Activated CD4-positive, CD25-positive, alpha-beta regulatory T cell (primary cell): ENCODE measurements at regions not wholly inside any gene's neighbourhood (a gene's known extent, or its start where the extent isn't known, plus 50 kb on each side); places are given as distances from the start of the nearest gene placed in this dataset.
"Not testable (repeated sequence)": the region's sequence is repeated elsewhere in the genome, so short reads cannot be mapped to it uniquely, and the experiment has no call there.

Experiments used
- DNase-seq, 4 experiments: peaks; one replicate each; lab custom pipeline; 2025; lab: John Stamatoyannopoulos, UW

DNA sequence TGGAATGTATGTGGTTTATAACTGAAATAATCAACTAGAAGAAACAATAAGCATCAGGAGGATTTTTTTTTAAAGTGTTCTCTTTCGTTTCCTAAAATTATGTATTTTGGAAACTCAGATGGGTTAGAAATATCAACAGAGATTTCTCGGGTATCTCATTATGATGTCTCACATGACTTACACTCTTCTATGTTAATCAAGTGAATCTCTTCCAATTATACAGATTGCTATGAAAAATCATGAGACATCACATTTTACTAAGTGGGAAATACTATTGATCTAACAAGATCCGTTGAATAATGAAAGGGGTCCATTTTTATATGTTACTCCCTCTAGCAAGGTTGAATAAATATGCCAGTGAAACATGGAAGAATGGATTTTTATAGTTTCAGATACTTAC lies 54.7 kb upstream of the NRIP1 start:
- DNase-seq, result no peak

DNA sequence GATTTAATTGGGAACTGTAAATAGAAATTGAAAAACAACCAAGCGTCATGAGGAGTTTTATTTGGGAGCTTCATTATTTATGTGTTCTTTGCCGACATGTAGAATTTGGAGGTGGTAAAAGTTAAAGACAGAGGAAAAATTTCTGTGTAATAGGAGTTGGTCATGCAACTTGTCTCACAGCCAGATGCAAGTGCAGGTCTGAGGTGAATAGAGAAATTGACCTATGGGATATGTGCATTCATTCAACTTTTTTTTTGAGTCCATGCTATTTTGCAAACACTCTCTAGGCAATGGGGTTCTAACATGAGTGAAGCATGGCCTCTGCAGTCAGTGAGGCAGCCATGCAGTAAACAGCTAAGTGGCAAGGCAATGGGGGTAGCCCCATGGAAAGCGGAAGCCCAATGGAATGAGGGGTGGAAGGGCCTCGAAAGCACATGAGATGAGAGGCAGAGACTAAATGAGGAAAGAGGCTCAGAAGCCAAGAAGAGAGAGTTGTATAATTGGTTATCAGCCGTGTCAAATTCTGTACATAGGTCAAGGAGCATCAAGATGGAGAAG lies 56.4 kb upstream of the NRIP1 start:
- no peak for DNase-seq

GRCh38 chr21:15121655-15122120 lies 56.9 kb upstream of the NRIP1 start:
- no peak for DNase-seq

DNA sequence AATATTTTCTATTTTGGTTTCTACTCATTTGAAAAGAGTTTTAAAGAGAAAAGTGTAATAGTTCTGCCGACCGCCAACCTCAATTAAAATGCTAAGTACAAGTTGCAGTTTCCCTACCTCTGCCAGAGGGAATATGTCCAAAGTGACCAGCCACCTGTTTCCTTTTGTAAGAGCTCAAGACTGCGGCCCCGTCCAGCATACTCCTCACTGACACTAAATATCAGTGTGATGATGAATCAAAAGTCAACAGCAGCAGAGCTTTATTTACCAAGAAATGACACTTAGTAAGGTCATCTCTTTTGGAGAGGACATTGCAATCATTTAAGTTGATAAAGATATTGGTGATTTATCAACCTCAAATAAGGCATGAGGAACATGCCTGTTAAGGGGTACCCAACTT lies 57.4 kb upstream of the NRIP1 start:
- no peak for DNase-seq

- DNase-seq, result no peak
Measured at GRCh38 chr21:15124731-15125130, 59.9 kb upstream of the NRIP1 start.

DNA sequence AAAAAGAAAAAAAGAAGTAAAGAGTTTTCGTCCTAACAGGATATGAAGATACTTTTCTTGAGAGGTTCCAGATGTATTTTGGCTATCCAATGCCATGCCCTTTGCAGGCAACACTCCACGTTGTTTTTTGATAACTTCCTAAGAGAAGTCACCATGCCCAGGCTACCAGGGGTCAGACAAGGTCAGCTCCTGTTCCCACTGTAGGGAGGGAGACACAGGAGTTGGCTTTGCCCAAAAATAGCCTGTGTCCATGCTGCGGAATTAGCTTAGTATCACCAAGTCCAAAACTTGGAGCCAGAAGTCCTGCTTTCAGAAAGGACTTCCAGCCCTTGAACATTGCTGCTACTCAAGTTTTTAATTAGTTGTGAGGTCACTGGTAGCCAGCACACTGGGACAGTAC lies 62.1 kb upstream of the NRIP1 start:
- no peak for DNase-seq

DNA sequence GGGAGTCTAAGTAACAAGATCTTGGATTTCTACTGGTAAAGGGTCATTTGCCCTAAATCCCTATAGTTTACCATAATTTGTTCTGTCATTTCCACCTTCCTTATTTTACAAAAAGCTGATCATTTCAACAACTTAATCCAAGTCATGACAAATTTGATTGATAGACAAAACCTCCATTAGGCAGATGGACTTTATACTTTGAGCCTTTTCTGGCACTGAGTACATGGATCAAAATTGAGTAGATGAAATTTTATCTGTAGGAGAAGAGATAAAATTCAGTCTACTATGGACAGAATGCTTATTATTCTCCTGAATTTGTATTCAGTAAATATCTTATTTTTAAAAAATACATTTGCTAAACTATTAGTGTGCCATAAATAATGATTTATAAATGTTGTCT lies 62.6 kb upstream of the NRIP1 start:
- no peak for DNase-seq

GRCh38 chr21:15128267-15128666 lies 63.5 kb upstream of the NRIP1 start:
- no peak for DNase-seq

DNA sequence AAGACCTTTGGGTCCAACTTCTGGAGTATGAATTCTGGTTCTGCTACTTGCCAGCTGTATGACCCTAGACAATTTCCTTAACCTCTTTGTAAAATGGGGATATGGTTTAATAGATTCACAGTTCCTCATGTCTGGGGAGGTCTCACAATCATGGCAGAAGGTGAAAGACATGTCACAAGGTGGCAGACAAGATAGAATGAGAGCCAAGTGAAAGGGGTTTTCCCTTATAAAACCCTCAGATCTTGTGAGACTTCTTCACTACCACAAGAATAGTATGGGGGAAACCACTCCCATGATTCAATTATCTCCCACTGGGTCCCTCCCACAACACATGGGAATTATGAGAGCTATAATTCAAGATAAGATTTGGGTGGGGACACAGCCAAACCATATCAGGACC lies 63.9 kb upstream of the NRIP1 start:
- not testable (repeated sequence) for DNase-seq

- no peak for DNase-seq
Measured at GRCh38 chr21:15130326-15130725, 65.5 kb upstream of the NRIP1 start.

DNA sequence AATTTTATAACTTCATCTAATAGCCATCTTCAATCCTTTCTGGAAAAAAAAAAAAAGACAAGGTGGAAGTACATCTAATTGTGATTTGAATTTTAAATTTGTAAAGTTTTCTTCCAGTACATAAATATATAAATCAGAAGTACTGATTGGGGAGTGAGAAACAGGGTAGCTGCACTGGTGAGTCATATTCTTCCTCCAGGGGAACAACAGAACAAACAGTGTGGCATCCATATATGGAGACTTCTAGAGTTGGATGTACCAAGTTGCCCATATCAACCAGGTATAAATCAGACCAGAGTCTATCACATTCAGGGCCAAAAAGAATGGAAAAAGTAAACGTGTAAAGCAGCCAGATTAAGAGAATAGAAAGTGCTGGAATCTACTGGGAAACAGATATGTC lies 66.0 kb upstream of the NRIP1 start:
- no peak for DNase-seq

DNA sequence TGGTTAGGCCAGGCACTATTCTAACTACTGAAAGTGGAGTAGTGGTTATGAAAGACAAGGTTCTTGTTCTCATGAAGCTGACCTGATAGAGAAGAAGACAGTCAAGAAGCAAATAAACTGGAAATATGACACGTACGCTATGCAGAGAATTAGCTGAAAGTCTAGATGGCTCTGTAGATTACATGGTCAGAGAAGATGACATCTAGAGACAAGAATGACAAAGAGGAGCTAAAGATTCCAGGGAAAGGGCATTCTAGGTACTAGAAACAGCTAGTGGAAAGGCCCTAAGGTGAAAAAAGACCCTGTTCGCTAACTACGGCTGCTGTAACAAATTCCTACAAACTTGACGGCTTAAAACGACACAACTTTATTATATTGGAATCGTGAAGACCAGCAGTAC lies 68.0 kb upstream of the NRIP1 start:
- no peak for DNase-seq

DNA sequence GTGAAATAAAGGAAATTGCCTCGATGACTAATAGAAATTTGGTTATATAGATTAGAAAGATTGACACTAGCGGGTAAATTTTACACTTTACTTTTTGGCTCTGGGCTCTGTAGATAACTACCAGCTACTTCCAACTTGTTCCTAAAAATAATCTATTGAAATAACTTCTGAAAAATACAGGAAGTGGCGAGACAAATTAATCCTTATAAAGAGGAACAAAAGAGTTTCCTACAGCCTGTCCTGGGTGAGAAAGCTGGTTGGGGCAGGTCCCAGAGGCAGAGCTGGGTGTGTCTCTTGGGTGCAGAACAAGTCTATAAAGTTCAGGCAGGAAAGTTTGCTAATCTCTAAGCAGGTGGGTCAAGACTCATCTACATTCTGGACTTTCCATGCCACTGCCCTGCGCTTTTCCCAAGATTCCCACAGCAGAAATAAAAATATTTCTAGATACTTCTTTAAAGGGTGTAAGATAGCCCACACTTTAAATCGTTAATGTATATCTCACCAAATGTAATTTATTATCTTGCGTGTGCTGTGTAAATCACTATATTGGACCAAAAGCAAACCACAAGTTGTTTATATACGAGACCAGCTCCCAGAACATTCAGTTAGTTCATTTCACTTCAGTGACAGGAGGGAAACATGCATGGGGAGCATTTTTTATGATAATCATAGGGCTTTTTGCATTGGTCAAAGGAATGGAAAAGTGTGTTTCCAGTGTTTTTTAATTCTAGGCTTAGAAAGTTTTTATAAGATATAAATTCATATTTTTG lies 70.1 kb upstream of the NRIP1 start:
- DNase-seq, result no peak

- DNase-seq, result no peak
Measured at GRCh38 chr21:15135867-15136629, 71.2 kb upstream of the NRIP1 start.

DNA sequence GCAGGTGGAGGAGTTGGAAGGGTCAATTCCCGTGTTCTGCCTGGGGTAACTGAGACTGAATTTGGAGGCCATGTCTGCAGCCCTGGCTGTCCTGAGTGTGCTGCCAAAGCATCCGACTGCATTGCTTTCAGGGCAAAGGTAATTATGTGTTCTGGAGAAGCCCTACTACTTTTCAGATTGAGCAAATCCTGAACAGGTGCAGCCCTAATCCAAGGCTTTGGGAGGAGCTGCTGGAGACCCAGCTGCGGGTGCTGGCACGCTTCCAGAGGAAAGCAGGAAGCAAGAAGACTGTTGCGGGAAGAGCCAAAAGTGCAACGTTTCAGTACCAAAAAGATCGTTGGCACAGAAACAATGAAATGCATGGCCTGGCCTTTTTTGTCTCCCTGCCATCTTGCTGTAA lies 73.7 kb upstream of the NRIP1 start:
- DNase-seq, result no peak

GRCh38 chr21:15139898-15140297 lies 75.1 kb upstream of the NRIP1 start:
- DNase-seq, result no peak

DNA sequence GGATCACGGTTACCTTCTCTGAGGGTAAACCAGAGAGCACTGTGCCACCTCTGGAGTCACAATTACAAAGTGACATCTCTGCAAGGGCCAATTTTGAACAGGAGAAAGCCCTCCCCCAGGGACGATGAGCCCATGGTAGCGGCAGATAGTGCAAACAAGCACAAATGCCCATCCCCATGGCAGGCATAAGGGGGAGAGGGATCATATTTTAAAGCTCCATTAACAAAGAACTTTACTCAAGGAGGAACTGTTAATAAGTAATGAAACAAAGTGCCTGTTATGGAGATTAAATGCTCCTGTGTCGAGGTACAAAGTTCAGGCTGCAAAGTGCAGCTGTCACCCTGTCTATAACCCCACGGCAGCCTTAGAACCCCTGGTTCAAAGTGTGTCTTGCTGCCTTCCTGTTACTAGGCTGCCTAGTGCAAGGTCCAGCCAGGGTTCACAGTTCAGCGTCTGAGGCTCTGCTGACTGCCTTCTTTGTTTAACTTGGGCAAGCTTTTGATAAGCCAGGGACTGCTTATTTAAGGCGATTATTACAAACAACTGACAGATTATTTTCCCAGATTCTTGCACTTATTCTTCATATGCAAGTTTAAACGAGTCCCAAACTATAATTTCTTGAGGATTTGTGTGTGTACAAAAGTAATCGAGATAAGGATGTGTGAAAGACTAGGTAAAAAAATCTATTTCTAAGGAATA lies 75.7 kb upstream of the NRIP1 start:
- DNase-seq, result no peak

- DNase-seq, result no peak
Measured at GRCh38 chr21:15141261-15141970, 76.6 kb upstream of the NRIP1 start.

GRCh38 chr21:15144026-15144425 lies 79.2 kb upstream of the NRIP1 start:
- DNase-seq, result no peak

GRCh38 chr21:15148437-15148836 lies 83.6 kb upstream of the NRIP1 start:
- DNase-seq, result no peak

DNA sequence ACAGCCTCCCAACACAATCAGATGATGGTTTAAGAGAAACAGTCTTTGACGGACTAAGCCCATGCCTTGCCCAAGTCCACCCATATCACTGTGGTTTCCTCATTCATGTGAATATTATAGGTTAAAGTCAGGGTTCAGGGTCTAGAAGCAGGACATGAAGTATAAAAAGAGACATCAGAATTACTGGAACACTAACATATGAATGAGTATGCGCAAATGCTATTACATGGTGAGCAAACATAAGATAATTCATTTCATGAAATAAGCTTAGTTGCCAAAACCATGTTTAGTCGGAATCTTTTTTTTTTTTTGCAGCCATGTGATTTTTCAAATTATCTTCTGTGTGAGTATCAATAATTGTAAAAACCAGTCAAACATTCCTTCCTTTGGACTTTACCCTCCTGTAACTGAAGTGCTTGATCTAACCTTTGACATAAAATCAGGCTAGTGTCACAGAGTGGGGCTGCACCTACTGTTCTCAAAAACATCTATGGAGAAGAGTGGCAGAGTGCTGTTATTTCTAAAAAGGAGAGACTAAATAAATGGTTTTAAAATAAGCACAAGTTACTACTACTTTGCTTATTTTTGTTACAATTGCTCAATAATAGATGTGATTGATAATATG lies 84.9 kb upstream of the NRIP1 start:
- no peak for DNase-seq
